GM23338 (cell line): ENCODE measurements at regions not wholly inside any gene's neighbourhood (a gene's known extent, or its start where the extent isn't known, plus 50 kb on each side); places are given as distances from the start of the nearest gene placed in this dataset.

Source experiments
- ATAC-seq: fragments of 200-7000 bp; cut with Tn5 transposase; 3 replicates; pipeline ENCODE4 v1.9.1; 2020
- DNase-seq: peaks from one replicate; pipeline ENCODE4 v3.0.0-alpha.2; 2015; ENCODE audit warnings: low spot score
- H2AFZ ChIP-seq: fragments of 200-600 bp; sonication (generic); 2 replicates; pipeline ENCODE4 v1.8.0; 2016; ENCODE audit warnings: antibody characterized with exemption, mild to moderate bottlenecking, moderate library complexity
- H3F3A ChIP-seq: fragments of 200-600 bp; sonication (generic); replicated peaks from 2 replicates; pipeline ENCODE4 v1.8.0; 2017; ENCODE audit warnings: antibody characterized with exemption, mixed run types, low read depth
- H3K27ac ChIP-seq: fragments of 200-600 bp; sonication (generic); 2 replicates; pipeline ENCODE4 v1.6.1; 2016; ENCODE audit warnings: low read depth
- H3K27me3 ChIP-seq: fragments of 200-600 bp; sonication (generic); 2 replicates; pipeline ENCODE4 v1.8.0; 2016; ENCODE audit warnings: mild to moderate bottlenecking, mixed run types, moderate library complexity; ENCODE audit not compliant: insufficient read depth
- H3K36me3 ChIP-seq: fragments of 200-600 bp; sonication (generic); 2 replicates; pipeline ENCODE4 v1.8.0; 2016; ENCODE audit warnings: mild to moderate bottlenecking; ENCODE audit not compliant: insufficient read depth
- H3K4me1 ChIP-seq: fragments of 200-600 bp; sonication (generic); 2 replicates; pipeline ENCODE4 v1.8.0; 2016; ENCODE audit warnings: mild to moderate bottlenecking, moderate library complexity; ENCODE audit not compliant: insufficient read depth
- H3K4me2 ChIP-seq: fragments of 200-600 bp; sonication (generic); 2 replicates; pipeline ENCODE4 v1.7.1; 2017; ENCODE audit warnings: mixed run types
- H3K4me3 ChIP-seq: fragments of 200-600 bp; sonication (generic); 2 replicates; pipeline ENCODE4 v1.6.1; 2016; ENCODE audit warnings: mixed run types
- H3K79me2 ChIP-seq: fragments of 200-600 bp; sonication (generic); replicated peaks from 2 replicates; pipeline ENCODE4 v1.8.0; 2017; ENCODE audit warnings: mild to moderate bottlenecking; ENCODE audit not compliant: insufficient read depth
- H3K9me2 ChIP-seq: fragments of 200-600 bp; sonication (generic); 2 replicates; pipeline ENCODE4 v1.8.0; 2017; ENCODE audit not compliant: insufficient read depth
- H4K20me1 ChIP-seq: fragments of 200-600 bp; sonication (generic); replicated peaks from 2 replicates; pipeline ENCODE4 v1.8.0; 2017; ENCODE audit warnings: mild to moderate bottlenecking; ENCODE audit not compliant: insufficient read depth
- H3K27ac Mint-ChIP-seq: 2 replicates; pipeline ENCODE4 v1.8.0; 2020; ENCODE audit warnings: inconsistent platforms, mild to moderate bottlenecking, moderate library complexity, mixed read lengths
- H3K27me3 Mint-ChIP-seq: 3 replicates; pipeline ENCODE4 v1.8.0; 2022; ENCODE audit warnings: low read depth, mild to moderate bottlenecking, moderate library complexity, mixed read lengths, inconsistent platforms; ENCODE audit not compliant: insufficient read depth, poor library complexity
- H3K36me3 Mint-ChIP-seq: 3 replicates; pipeline ENCODE4 v1.8.0; 2021; ENCODE audit warnings: low read depth, mild to moderate bottlenecking, inconsistent platforms, moderate library complexity, mixed read lengths
- H3K4me1 Mint-ChIP-seq: 3 replicates; pipeline ENCODE4 v1.8.0; 2020; ENCODE audit warnings: mild to moderate bottlenecking, inconsistent platforms, mixed read lengths
- H3K4me3 Mint-ChIP-seq: 3 replicates; pipeline ENCODE4 v1.8.0; 2021; ENCODE audit warnings: moderate library complexity, mild to moderate bottlenecking, inconsistent platforms, mixed read lengths
- H3K9me3 Mint-ChIP-seq: 3 replicates; pipeline ENCODE4 v1.8.0; 2020; ENCODE audit warnings: moderate library complexity, mild to moderate bottlenecking, inconsistent platforms, mixed read lengths
- CREB1 ChIP-seq: fragments of 250-450 bp; sonication (Bioruptor Pico); IDR thresholded peaks from 2 replicates; pipeline ENCODE4 v1.5.0; 2020; ENCODE audit warnings: low read depth, mild to moderate bottlenecking, moderate library complexity
- ETS1 ChIP-seq: IDR thresholded peaks from 2 replicates; pipeline ENCODE4 v1.6.1; 2016; ENCODE audit warnings: antibody characterized with exemption
- EZH2phosphoT487 ChIP-seq: fragments of 200-600 bp; sonication (generic); IDR thresholded peaks from one replicate; pipeline ENCODE4 v1.8.1; 2018; ENCODE audit warnings: antibody characterized with exemption; ENCODE audit not compliant: unreplicated experiment
- JUNB ChIP-seq: IDR thresholded peaks from one replicate; pipeline ENCODE4 v1.6.1; 2016; ENCODE audit warnings: antibody characterized with exemption; ENCODE audit not compliant: unreplicated experiment
- STAT1 ChIP-seq: IDR thresholded peaks from one replicate; pipeline ENCODE4 v1.6.1; 2016; ENCODE audit warnings: antibody characterized with exemption; ENCODE audit not compliant: unreplicated experiment
- ZNF114 ChIP-seq: fragments of 250-450 bp; sonication (Bioruptor Pico); IDR thresholded peaks from 2 replicates; pipeline ENCODE4 v1.5.0; 2020; ENCODE audit warnings: mild to moderate bottlenecking, moderate library complexity
- ZNF331 ChIP-seq: fragments of 250-450 bp; sonication (Bioruptor Pico); IDR thresholded peaks from 2 replicates; pipeline ENCODE4 v1.5.0; 2020; ENCODE audit warnings: low read depth, mild to moderate bottlenecking, moderate library complexity
- ZNF462 ChIP-seq: fragments of 250-450 bp; sonication (Bioruptor Pico); IDR thresholded peaks from 2 replicates; pipeline ENCODE4 v1.5.0; 2020; ENCODE audit warnings: mild to moderate bottlenecking, moderate library complexity

DNA sequence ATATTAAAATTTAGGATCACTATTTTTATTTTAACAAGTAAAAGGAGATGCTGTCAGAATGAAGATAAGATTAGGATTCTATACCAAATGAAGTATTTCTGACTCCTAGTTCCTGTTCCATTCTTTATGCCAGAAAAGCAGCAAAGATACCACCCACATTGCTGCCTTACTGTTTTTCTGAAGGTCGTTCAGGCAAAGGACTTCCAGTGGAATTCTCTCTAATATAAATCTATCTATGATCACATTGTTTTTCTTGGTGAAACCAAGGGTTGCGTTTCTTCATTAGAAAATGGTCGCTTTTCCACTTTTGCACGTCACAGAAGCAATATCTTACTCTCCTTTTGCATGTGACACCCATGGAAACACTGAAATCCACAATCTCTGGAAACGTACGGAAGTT, 594.8 kb upstream of the ADGRL2 start:
- Histone ChIP-seq H2AFZ (no peak overlapping the region), H3K79me2 (no peaks in the 10 kb centered on the region), H3K36me3 (no peaks in the 10 kb centered on the region), H3K4me3 (no peak overlapping the region), H3F3A (no peaks in the 10 kb centered on the region), H3K27me3 (no peaks in the 10 kb centered on the region), H4K20me1 (no peaks in the 10 kb centered on the region), H3K27ac (no peak overlapping the region), H3K4me2 (no peak overlapping the region), H3K4me1 (peaks cover 21% of the 10 kb centered on the region), H3K9me2 (no peaks in the 10 kb centered on the region)
- DNase-seq (no peak), ATAC-seq (no peak)
- no peak overlapping the region for H3K4me3 Mint-ChIP-seq
- no peaks in the 10 kb centered on the region; the same call in 2 of the 3 replicates for H3K9me3 Mint-ChIP-seq
- TF ChIP-seq ZNF114 (CRISPR knock-in tag): no peak
- TF ChIP-seq JUNB: no peak
- no peak for TF ChIP-seq ZNF462 (CRISPR knock-in tag)
- no peak for TF ChIP-seq ZNF331
- no peak for TF ChIP-seq CREB1 (CRISPR knock-in tag)
- no peak for TF ChIP-seq STAT1
- no peak for TF ChIP-seq ETS1
- no peak for TF ChIP-seq EZH2phosphoT487
- no peak overlapping the region; the same call in 1 of the 2 replicates for H3K27ac Mint-ChIP-seq
- peaks cover 28% of the 10 kb centered on the region for H3K4me1 Mint-ChIP-seq
- H3K27me3 Mint-ChIP-seq: no peaks in the 10 kb centered on the region
- peaks cover 7% of the 10 kb centered on the region; the same call in 2 of the 3 replicates for H3K36me3 Mint-ChIP-seq
